GM08714 (cell line): ENCODE measurements at regions not wholly inside any gene's neighbourhood (a gene's known extent, or its start where the extent isn't known, plus 50 kb on each side); places are given as distances from the start of the nearest gene placed in this dataset.

Experiments used
- H3K4me3 ChIP-seq: fragments of 200-500 bp; sonication (Bioruptor generic); 2 replicates; pipeline ENCODE4 v1.5.1; 2014; ENCODE audit warnings: mild to moderate bottlenecking, low read length, inconsistent platforms
- ZNF274 ChIP-seq: IDR thresholded peaks from 2 replicates; pipeline ENCODE4 v1.6.1; 2012; ENCODE audit warnings: mild to moderate bottlenecking, low read depth, low read length

DNA sequence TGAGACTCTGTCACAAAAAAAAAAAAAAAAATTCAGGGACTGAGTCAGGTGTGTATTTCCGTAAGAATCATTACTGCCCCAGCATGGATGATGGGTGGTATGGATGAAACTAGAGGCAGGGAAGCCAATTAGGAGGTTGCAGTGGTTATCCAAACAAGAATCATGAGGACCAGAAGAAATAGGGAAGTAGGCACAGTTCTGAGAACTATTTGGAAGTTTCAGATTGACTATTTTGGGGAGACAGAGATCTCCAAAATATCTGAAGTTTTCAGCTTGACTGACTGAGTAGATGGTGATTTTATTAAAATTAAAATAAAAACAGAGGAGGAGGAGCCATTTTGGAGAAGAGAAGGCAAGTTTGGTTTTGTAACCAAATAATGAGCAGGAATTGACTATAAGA is 119.4 kb upstream of the NRBF2 start:
- no peak overlapping the region for H3K4me3 ChIP-seq
- no peak for TF ChIP-seq ZNF274

- no peak for TF ChIP-seq ZNF274
- no peak overlapping the region for H3K4me3 ChIP-seq
Observed at GRCh38 chr10:63012623-63013022, 120.5 kb upstream of the NRBF2 start.

DNA sequence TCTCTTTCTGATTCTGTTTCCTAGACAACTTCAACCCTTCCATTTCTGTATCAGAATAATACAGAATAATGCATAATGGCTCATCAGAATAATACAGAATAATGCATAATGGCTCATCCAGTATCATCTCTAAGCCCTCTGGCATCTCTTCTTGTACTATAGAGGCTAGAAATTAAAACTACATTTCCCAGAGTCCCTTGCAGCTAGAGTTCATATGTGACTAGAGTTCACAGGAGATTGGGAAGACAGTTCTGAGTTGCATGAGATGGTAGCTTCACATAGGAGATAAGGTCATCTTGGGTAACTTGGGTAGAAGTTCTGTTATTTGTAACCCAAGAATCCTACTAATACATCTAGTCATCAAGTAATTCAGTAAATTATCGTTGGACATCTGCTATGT is 122.9 kb upstream of the NRBF2 start:
- no peak overlapping the region for H3K4me3 ChIP-seq
- no peak for TF ChIP-seq ZNF274

DNA sequence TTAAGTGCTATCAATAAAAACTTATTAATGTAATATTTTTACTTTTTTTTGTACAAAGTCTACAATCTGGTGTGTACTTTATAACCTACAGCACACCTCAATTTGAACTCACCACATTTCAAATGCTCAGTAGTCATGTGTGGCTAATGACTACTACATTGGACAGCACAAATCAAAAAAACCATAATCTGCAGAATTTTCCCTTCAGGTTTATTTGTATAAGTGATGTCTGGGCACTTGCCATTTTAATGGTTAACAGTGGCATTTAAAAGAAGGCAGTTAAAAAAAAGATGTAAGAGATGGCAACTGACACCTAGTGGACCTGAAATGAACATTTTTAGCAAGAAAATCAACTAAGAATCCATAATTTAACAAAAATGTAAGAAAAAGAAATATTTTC is 124.6 kb upstream of the NRBF2 start:
- no peak overlapping the region for H3K4me3 ChIP-seq
- TF ChIP-seq ZNF274: no peak

- H3K4me3 ChIP-seq: no peak overlapping the region
- no peak for TF ChIP-seq ZNF274
Observed at GRCh38 chr10:63007112-63007511, 126.0 kb upstream of the NRBF2 start.

DNA sequence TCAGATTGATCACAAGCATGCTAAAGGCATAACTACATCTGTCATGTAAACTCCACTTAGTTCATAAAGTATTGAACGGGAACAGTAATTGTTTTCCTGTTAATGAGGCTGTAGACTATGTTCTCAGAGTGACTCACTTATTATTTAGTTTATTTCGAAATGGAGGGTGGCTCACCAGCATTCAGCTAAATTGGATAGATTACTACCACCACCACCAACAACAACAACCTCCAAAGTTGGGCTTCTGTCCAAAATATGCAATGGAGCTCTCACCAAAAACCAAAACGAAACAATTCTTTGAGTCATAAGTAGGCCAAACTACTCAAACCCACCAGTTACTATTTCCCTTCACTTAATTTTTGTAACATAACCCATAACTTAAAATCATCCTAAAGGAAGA is 127.9 kb upstream of the NRBF2 start:
- no peak overlapping the region for H3K4me3 ChIP-seq
- TF ChIP-seq ZNF274: no peak

DNA sequence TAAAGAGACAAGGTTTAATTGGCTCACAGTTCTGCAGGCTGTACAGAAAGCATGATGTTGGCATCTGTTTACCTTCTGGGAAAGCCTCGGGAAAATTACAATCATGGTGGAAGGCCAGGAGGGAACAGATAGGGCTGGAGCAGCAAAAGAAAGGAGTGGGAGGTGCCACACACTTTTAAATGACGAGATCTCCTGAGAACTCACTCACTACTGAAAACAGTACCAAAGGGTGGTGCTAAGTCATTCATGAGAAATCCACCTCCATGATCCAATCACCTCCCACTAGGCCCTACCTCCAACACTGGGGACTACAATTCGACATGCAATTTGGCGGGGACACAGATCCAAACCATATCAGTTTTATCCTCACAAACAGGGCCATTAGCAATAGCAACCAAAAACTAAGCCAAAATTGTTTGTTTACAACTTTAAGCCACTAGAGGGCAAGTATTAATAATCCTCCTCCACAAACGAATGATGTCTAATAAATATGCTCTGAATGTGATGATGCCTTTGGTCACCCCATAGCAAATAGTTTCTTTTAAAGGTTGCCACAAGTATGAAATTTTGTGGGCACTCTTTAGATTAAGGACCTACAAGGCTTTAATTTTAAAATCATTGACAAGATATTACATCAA is 129.2 kb upstream of the NRBF2 start:
- no peak overlapping the region for H3K4me3 ChIP-seq
- no peak for TF ChIP-seq ZNF274

- no peak for TF ChIP-seq ZNF274
- H3K4me3 ChIP-seq: no peak overlapping the region
Observed at GRCh38 chr10:62996925-62997324, 136.2 kb upstream of the NRBF2 start.

GRCh38 chr10:62996516-62996915 is 136.6 kb upstream of the NRBF2 start:
- H3K4me3 ChIP-seq: no peak overlapping the region
- TF ChIP-seq ZNF274: no peak

GRCh38 chr10:62993121-62993520 is 140.0 kb upstream of the NRBF2 start:
- TF ChIP-seq ZNF274: no peak
- no peak overlapping the region for H3K4me3 ChIP-seq

- no peak overlapping the region for H3K4me3 ChIP-seq
- TF ChIP-seq ZNF274: no peak
Observed at GRCh38 chr10:62992145-62992721, 140.9 kb upstream of the NRBF2 start.

GRCh38 chr10:62990126-62990525 is 143.0 kb upstream of the NRBF2 start:
- no peak overlapping the region for H3K4me3 ChIP-seq
- TF ChIP-seq ZNF274: no peak

GRCh38 chr10:62985807-62986600 is 147.1 kb upstream of the NRBF2 start:
- no peak for TF ChIP-seq ZNF274
- H3K4me3 ChIP-seq: no peak overlapping the region

DNA sequence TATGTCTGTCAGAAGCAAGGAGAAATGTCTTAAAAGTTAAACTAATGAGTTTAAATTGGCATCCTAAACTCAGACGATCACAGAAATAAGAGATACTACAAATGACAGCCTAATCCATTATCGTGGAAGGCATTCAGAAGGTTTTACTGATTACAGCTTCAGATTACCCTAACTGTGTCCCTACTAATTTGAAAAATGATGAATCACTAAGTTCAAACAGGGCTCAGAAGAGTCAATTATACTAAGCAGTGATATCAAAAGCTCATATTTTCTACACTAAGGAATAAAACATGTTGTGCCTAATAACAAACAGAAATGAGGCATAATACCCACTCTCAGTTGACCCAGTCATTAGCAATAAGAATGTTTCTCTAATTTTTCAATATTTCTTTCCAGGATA is 152.0 kb upstream of the NRBF2 start:
- TF ChIP-seq ZNF274: no peak
- H3K4me3 ChIP-seq: no peak overlapping the region

- no peak overlapping the region for H3K4me3 ChIP-seq
- TF ChIP-seq ZNF274: no peak
Observed at GRCh38 chr10:62980687-62981086, 152.4 kb upstream of the NRBF2 start.
